ENCODE measurements at regions not wholly inside any gene's neighbourhood (a gene's known extent, or its start where the extent isn't known, plus 50 kb on each side); places are given as distances from the start of the nearest gene placed in this dataset.
"Not testable (repeated sequence)": the region's sequence is repeated elsewhere in the genome, so short reads cannot be mapped to it uniquely, and the experiment has no call there.

DNA sequence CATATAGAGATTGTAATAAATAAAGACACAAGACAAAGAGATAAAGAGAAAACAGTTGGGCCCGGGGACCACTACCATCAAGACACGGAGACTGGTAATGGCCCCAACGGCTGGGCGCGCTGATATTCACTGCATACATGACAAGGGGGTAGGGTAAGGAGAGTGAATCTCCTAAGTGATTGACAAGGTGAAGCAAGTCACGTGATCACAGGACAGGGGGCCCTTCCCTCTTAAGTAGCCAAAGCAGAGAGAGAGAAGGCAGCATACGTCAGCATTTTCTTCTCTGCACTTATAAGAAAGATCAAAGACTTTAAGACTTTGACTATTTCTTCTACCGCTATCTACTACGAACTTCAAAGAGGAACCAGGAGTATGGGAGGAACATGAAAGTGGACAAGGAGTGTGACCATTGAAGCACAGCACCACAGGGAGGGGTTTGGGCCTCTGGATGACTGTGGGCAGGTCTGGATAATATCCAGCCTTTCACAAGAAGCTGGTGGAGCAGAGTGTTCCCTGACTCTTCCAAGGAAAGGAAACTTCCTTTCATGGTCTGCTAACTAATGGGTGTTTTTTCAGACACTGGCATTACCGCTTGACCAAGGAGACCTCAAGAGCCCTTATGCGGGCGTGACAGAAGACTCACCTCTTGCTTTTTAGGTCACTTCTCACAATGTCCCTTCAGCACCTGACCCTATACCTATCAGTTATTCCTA is 75.6 kb downstream of the MRPL39 start:
- H3K4me3 ChIP-seq (ENCODE audit: low read length): not testable (repeated sequence)

DNA sequence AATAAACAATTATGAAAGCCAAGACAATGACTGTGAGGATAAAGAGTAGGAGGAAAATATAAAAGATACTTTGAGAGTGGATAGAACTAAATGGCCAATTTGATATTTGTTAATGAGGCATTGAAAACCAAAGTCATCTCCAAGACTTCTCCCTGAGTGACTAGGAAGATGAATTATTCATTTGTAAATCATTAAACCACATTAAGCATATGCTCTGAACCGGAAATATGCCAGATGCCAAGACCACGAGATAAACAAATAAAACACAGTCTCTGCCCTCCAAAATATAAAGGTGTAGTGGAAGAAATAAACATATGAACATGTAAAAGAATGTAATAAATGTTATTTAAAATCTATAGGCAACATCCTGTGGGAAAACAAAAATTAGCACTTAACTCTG is 78.8 kb downstream of the MRPL39 start:
- no peak for DNase-seq (ENCODE audit: low read depth)
- TF ChIP-seq, protein P1, sequence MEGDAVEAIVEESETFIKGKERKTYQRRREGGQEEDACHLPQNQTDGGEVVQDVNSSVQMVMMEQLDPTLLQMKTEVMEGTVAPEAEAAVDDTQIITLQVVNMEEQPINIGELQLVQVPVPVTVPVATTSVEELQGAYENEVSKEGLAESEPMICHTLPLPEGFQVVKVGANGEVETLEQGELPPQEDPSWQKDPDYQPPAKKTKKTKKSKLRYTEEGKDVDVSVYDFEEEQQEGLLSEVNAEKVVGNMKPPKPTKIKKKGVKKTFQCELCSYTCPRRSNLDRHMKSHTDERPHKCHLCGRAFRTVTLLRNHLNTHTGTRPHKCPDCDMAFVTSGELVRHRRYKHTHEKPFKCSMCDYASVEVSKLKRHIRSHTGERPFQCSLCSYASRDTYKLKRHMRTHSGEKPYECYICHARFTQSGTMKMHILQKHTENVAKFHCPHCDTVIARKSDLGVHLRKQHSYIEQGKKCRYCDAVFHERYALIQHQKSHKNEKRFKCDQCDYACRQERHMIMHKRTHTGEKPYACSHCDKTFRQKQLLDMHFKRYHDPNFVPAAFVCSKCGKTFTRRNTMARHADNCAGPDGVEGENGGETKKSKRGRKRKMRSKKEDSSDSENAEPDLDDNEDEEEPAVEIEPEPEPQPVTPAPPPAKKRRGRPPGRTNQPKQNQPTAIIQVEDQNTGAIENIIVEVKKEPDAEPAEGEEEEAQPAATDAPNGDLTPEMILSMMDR (conservative IDR thresholded peaks at IDR 0.05; ENCODE audit: low read depth, low read length): no peak
- H3K4me3 ChIP-seq (ENCODE audit: low read length): no peak overlapping the region

More for the DNA sequence above, 75.6 kb downstream of the MRPL39 start:
- not testable (repeated sequence) for DNase-seq (ENCODE audit: low read depth)

DNA sequence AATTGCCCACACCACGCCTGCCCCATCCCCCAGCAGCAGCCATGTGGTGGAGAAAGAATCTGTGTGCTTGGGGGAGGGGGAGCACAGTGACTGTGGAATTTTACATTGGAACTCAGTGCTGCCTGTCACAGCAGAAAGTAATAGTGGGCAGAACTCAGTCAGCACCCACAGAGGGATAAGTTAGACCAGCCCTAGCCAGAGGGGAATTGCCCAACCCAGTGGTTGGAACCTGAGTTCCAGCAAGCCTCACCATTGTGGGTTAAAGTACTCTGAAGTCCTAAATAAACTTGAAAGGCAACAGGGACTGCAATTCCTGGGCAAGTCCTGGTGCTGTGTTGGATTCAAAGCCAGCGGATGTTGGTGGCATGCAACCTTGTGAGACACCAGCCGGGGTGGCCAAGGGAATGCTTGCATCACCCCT is 88.8 kb downstream of the MRPL39 start:
- DNase-seq (ENCODE audit: low read depth): no peak

DNA sequence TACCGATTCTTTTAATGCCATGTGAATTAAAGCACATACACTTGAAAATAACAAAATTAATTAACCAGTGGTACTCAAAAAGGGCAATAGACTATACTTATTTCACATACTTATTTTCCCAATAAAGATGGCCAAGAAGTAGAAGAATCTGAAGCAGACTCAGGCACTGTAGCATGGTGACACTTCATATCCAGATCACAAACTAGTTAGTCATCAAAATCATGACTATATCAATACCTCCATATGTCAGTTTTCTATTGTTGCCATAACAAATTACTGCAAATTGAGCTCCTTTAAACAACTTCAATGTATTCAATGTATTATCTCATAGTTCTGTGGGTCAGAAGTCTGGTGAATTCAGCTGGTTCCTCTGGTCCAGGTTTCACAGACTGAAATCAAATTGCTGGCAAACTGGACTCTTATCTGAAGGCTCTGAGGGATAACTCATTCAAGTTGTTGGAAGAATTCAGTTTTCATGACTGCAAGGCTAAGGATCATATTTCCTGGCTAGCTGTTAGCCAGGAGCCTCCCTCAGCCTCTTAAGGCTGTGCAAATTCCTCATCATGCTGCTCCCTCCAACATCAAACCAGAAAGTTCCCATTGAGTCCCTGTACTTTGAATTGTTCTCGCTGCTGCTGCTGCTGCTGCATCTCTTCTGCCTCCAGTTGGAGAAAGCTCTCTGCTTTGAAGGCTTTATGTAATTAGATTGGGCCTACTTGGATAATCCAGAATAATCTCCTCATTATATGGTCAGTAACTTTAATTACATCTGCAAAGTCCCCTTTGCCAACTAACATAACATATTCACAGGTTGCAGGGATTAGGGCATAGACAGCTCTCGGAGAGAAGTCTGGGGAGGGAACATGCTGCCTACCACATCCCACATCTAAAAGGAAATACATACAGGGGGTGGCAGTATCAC is 91.5 kb downstream of the MRPL39 start:
- TF ChIP-seq, protein P1 (conservative IDR thresholded peaks at IDR 0.05; ENCODE audit: low read depth, low read length): no peak
- no peak overlapping the region for H3K4me3 ChIP-seq (ENCODE audit: low read length)
- DNase-seq (ENCODE audit: low read depth): no peak

More for the DNA sequence above, 88.8 kb downstream of the MRPL39 start:
- no peak overlapping the region for H3K4me3 ChIP-seq (ENCODE audit: low read length)
- TF ChIP-seq, protein P1 (conservative IDR thresholded peaks at IDR 0.05; ENCODE audit: low read depth, low read length): no peak

DNA sequence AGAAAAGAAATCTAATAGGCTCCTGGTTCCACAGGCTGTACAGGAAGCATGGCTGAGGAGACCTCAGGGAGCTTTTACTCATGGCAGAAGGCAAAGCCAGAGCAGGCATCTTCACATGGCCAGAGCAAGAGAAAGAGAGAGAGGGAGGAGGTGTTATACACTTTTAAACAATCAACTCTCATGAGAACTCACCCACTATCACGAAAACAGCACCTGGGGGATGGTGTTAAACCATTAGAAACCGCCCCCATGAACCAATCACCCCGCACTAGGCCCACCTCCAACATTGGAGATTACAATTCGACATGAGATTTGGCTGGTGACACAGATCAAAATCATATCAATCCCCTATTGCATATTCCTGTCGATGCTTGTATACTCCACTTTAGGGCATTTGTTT is 93.5 kb downstream of the MRPL39 start:
- H3K4me3 ChIP-seq (ENCODE audit: low read length): no peak overlapping the region
- TF ChIP-seq, protein P1 (conservative IDR thresholded peaks at IDR 0.05; ENCODE audit: low read depth, low read length): no peak
- DNase-seq (ENCODE audit: low read depth): no peak

DNA sequence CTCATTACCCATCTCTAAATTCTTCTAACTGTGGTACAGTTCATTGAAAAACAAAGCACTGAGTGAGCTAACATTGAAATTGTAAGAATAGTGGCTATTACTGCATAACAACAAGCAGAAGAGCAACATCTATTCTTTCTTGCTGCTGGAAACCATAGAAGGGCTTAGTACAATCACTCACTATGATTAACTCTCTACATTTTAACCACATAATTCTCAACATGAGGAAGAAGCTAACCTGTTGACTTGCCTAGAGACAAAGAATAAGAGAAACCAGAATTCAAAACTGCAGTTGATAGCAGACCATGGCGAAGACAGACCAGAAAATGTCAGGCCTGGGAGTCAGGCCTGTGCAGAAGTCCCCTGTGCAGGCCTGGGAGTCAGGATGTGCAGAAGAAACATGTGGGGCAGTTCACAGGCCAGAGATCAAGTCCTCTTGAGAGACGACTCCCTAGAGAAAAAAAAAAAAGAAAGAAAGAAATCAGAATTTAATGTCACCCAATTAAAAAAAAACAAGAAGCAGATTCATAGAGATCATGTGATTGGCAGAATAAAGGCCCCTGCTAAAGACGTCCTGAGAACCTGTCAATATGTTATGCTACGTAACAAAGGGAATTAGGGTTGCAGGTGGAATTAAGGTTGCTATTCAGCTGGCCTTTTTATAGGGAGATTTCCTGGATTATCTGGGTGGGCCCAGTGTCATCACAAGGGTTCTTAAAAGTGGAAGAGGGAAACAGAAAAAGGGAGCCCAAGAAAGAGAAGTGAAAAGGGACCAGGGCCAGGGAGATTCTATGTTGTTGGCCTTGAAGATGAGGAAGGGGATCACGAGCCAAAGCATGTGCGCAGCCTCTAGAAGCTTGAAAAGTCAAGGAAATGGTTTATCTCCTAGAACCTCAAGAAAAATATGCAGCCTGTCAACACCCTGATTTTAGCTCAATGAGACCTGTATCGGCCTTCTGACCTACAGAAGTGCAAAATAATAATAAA is 94.9 kb downstream of the MRPL39 start:
- TF ChIP-seq, protein P1 (conservative IDR thresholded peaks at IDR 0.05; ENCODE audit: low read depth, low read length): no peak
- H3K4me3 ChIP-seq (ENCODE audit: low read length): no peak overlapping the region
- no peak for DNase-seq (ENCODE audit: low read depth)

DNA sequence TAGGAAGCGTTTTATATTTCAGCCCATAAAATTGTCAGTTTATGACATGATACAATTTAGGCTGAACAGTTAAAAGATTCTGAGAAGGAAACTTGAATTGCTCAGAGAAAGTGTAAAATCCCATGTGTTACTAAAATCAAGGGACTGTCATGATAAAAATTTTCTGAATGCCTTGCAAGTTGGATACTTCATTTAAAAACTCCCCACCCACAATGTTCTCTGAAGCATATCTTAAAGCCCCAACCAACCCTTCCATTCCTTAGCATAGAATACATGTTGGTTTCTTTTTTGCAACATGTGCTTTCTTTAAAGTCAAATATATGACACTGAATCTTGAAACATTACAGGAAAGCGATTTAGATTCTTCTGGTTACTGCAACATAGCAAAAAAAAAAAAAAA is 97.4 kb downstream of the MRPL39 start:
- no peak overlapping the region for H3K4me3 ChIP-seq (ENCODE audit: low read length)
- DNase-seq (ENCODE audit: low read depth): no peak
- TF ChIP-seq, protein P1 (conservative IDR thresholded peaks at IDR 0.05; ENCODE audit: low read depth, low read length): no peak

Measured in retinal pigment epithelial cell (primary cell).